B cell (primary cell): ENCODE measurements at regions not wholly inside any gene's neighbourhood (a gene's known extent, or its start where the extent isn't known, plus 50 kb on each side); places are given as distances from the start of the nearest gene placed in this dataset.

Source experiments
- EZH2 ChIP-seq: IDR thresholded peaks from 2 replicates; pipeline ENCODE4 v1.6.1; 2012; ENCODE audit warnings: borderline replicate concordance, low read depth, mild to moderate bottlenecking, moderate library complexity, low read length; ENCODE audit not compliant: insufficient read depth, poor library complexity, severe bottlenecking
- TF ChIP-seq, protein P1 (sequence below): fragments of 200-600 bp; IDR thresholded peaks from one replicate; pipeline ENCODE4 v1.8.0; 2022; ENCODE audit warnings: antibody characterized with exemption, mild to moderate bottlenecking

DNA sequence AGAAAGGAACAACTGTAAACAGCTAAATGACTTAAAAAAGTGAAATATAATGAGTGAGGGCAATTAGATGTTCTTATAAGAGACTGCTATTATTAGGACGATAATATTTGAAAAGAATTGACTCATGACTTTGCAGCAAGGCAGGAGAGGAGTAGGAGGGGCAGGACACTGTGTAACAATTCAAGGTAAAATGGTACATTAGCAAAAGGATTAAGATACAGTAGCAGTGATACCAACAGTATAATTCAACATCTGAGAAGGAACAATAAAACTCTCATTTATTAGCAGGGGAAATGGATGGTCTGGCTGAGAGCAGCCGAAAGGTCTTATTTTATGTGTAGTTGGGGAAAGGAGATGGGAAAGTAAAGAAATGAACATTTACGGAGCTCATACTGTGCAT lies 315.5 kb upstream of the BOD1L1 start:
- TF ChIP-seq, protein P1, sequence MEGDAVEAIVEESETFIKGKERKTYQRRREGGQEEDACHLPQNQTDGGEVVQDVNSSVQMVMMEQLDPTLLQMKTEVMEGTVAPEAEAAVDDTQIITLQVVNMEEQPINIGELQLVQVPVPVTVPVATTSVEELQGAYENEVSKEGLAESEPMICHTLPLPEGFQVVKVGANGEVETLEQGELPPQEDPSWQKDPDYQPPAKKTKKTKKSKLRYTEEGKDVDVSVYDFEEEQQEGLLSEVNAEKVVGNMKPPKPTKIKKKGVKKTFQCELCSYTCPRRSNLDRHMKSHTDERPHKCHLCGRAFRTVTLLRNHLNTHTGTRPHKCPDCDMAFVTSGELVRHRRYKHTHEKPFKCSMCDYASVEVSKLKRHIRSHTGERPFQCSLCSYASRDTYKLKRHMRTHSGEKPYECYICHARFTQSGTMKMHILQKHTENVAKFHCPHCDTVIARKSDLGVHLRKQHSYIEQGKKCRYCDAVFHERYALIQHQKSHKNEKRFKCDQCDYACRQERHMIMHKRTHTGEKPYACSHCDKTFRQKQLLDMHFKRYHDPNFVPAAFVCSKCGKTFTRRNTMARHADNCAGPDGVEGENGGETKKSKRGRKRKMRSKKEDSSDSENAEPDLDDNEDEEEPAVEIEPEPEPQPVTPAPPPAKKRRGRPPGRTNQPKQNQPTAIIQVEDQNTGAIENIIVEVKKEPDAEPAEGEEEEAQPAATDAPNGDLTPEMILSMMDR, result no peak
- no peak for TF ChIP-seq EZH2
